Psoas muscle (tissue), 7 donors: ENCODE measurements at regions not wholly inside any gene's neighbourhood (a gene's known extent, or its start where the extent isn't known, plus 50 kb on each side); places are given as distances from the start of the nearest gene placed in this dataset.
"Not testable (repeated sequence)": the region's sequence is repeated elsewhere in the genome, so short reads cannot be mapped to it uniquely, and the experiment has no call there.

Experiments
- ATAC-seq, 4 donors: fragments of 200-7000 bp; cut with Tn5 transposase; one replicate each; pipeline ENCODE4 v1.9.1; 2020; ENCODE audit warnings: moderate library complexity in 3 of 4, mild to moderate bottlenecking in 2 of 4
- DNase-seq, 2 donors: peaks; one replicate each; pipeline ENCODE4 v3.0.0-alpha.2; 2020
- H3K27ac ChIP-seq: fragments of 200-600 bp; one replicate; pipeline ENCODE4 v1.8.0; 2022
- H3K27me3 ChIP-seq, 3 donors: fragments of 200-600 bp in 1 of 3; one replicate each; pipeline versions ENCODE4 v1.6.1 to v1.8.0; 2013 to 2022; ENCODE audit warnings: low read length in 2 of 3, mild to moderate bottlenecking in 2 of 3, moderate library complexity in 1 of 3; ENCODE audit not compliant: insufficient read depth in 3 of 3
- H3K36me3 ChIP-seq, 2 donors: fragments of 200-600 bp in 1 of 2; one replicate each; pipeline versions ENCODE4 v1.6.1 to v1.8.0; 2013 to 2022; ENCODE audit warnings: low read depth in 1 of 2, mild to moderate bottlenecking in 1 of 2, moderate library complexity in 1 of 2; ENCODE audit not compliant: insufficient read depth in 1 of 2
- H3K4me1 ChIP-seq: fragments of 200-600 bp; one replicate; pipeline ENCODE4 v1.8.0; 2022
- H3K4me3 ChIP-seq: fragments of 200-600 bp; one replicate; pipeline ENCODE4 v1.8.0; 2022; ENCODE audit warnings: mild to moderate bottlenecking
- H3K9me3 ChIP-seq: fragments of 200-600 bp; one replicate; pipeline ENCODE4 v1.8.0; 2022
- CTCF ChIP-seq: fragments of 200-600 bp; IDR thresholded peaks from one replicate; pipeline ENCODE4 v1.8.0; 2022; ENCODE audit warnings: antibody characterized with exemption
- WGBS, 3 donors: extraction: QIAGEN DNeasy Blood & Tissue Kit; methylation state at CpG; one replicate each; pipeline versions ENCODE4 v1.1.6 to v1.1.7; 2013; 5-methylcytosine and 5-hydroxymethylcytosine counted together
- intact Hi-C, 2 donors: fragments of 100-400 bp; cut with DNase I; formaldehyde crosslinking; loops; one replicate each; pipeline versions ENCODE4 v1.11.0 to v1.14.2; 2022
- donor health status: healthy with polysubstance abuse.
- donor health status: DM: no; HTN: no; CAD: no; lungs with moderate emphysema.
- donor health status: Bipolar disorder and iron deficiency.
- donor health status: healthy.
- donor health status: DM: yes; HTN: yes; CAD: no.
- donor health status: DM: no; HTN: no; CAD: no.
- donor health status: DM: yes; HTN: yes; CAD: no.

GRCh38 chr5:102068870-102069269 is 227.2 kb downstream of the SLCO4C1 start:
- Histone ChIP-seq H3K9me3 (no peaks in the 10 kb centered on the region), H3K27ac (no peak overlapping the region), H3K4me1 (no peaks in the 10 kb centered on the region), H3K27me3 (no peaks in the 10 kb centered on the region), H3K4me3 (no peak overlapping the region), H3K36me3 (no peaks in the 10 kb centered on the region)
- no peak for DNase-seq
- ATAC-seq, result no peak
- no peak for TF ChIP-seq CTCF
- 62 to 67% (median 63%) methylated on average over 3 of the region's 3 CpGs for WGBS, 3 donors
- intact Hi-C loops, result no loop called here

- no peaks in the 10 kb centered on the region for H3K9me3 ChIP-seq
- H3K27ac ChIP-seq, result no peak overlapping the region
- no peaks in the 10 kb centered on the region for H3K4me1 ChIP-seq
- intact Hi-C loops, result no loop called here
- no peak for DNase-seq
- H3K4me3 ChIP-seq, result no peak overlapping the region
- no peaks in the 10 kb centered on the region for H3K36me3 ChIP-seq
- no peaks in the 10 kb centered on the region for H3K27me3 ChIP-seq
- no peak for ATAC-seq
- TF ChIP-seq CTCF, result no peak
These were observed 246.6 kb downstream of the SLCO4C1 start for GRCh38 chr5:102049517-102049916.

- Histone ChIP-seq H3K36me3 (no peaks in the 10 kb centered on the region), H3K4me3 (no peak overlapping the region), H3K27ac (no peak overlapping the region), H3K9me3 (no peaks in the 10 kb centered on the region), H3K27me3 (no peaks in the 10 kb centered on the region), H3K4me1 (no peaks in the 10 kb centered on the region)
- 84 to 88% (median 84%) methylated on average over 1 of the region's 1 CpG for WGBS, 3 donors
- intact Hi-C loops, result no loop called here
- TF ChIP-seq CTCF, result no peak
- ATAC-seq, result no peak
- DNase-seq, result no peak
These were observed 247.1 kb downstream of the SLCO4C1 start for GRCh38 chr5:102048940-102049339.

- H3K4me3 ChIP-seq, ATAC-seq, H3K36me3 ChIP-seq, DNase-seq, H3K27me3 ChIP-seq, H3K27ac ChIP-seq, intact Hi-C loops, H3K9me3 ChIP-seq, H3K4me1 ChIP-seq: not testable (repeated sequence)
These were observed 249.0 kb downstream of the SLCO4C1 start for GRCh38 chr5:102047073-102047472.

GRCh38 chr5:102040326-102040725 is 255.8 kb downstream of the SLCO4C1 start:
- WGBS, 3 donors, result 66 to 74% (median 70%) methylated on average over 1 of the region's 1 CpG
- Histone ChIP-seq H3K4me1 (no peaks in the 10 kb centered on the region), H3K27ac (no peak overlapping the region), H3K4me3 (no peak overlapping the region), H3K36me3 (no peaks in the 10 kb centered on the region), H3K27me3 (no peaks in the 10 kb centered on the region), H3K9me3 (no peaks in the 10 kb centered on the region)
- ATAC-seq, result no peak
- DNase-seq, result no peak
- TF ChIP-seq CTCF, result no peak
- intact Hi-C loops, result no loop called here
